SK-N-SH treated with all-trans-retinoic acid at 6 μM for 48 hours (cell line): ENCODE measurements at regions not wholly inside any gene's neighbourhood (a gene's known extent, or its start where the extent isn't known, plus 50 kb on each side); places are given as distances from the start of the nearest gene placed in this dataset.
A peak's percentile ranks its signal among the peaks of the same experiment; 100 is the strongest.

ENCODE experiments used
- ATAC-seq: fragments of 200-7000 bp; cut with Tn5 transposase; 3 replicates; pipeline ENCODE4 v1.9.1; 2020; ENCODE audit warnings: mild to moderate bottlenecking, moderate library complexity
- ARNTL ChIP-seq: fragments of 450-650 bp; formaldehyde crosslinking; IDR thresholded peaks from 2 replicates; pipeline ENCODE4 v1.5.0; 2020; ENCODE audit warnings: low read depth, mild to moderate bottlenecking, moderate library complexity, borderline replicate concordance
- BACH2 ChIP-seq: fragments of 250-450 bp; sonication (Bioruptor Pico); IDR thresholded peaks from 2 replicates; pipeline ENCODE4 v1.9.0; 2021; ENCODE audit warnings: mild to moderate bottlenecking, borderline replicate concordance
- CSDC2 ChIP-seq: fragments of 250-450 bp; sonication (Bioruptor Pico); IDR thresholded peaks from 2 replicates; pipeline ENCODE4 v1.5.0; 2020; ENCODE audit warnings: mild to moderate bottlenecking, moderate library complexity
- CSRNP3 ChIP-seq: fragments of 250-450 bp; sonication (Bioruptor Pico); IDR thresholded peaks from 2 replicates; pipeline ENCODE4 v1.5.1; 2021; ENCODE audit warnings: mild to moderate bottlenecking, moderate library complexity
- ESRRG ChIP-seq: fragments of 250-450 bp; sonication (Bioruptor Pico); IDR thresholded peaks from 2 replicates; pipeline ENCODE4 v1.6.1; 2021; ENCODE audit warnings: mild to moderate bottlenecking
- ISL1 ChIP-seq: fragments of 250-450 bp; sonication (Bioruptor Pico); IDR thresholded peaks from 2 replicates; pipeline ENCODE4 v2.1.2; 2022; ENCODE audit warnings: mild to moderate bottlenecking, moderate library complexity
- OSR1 ChIP-seq: fragments of 250-450 bp; sonication (Bioruptor Pico); IDR thresholded peaks from 2 replicates; pipeline ENCODE4 v1.8.0; 2022; ENCODE audit warnings: moderate library complexity, mild to moderate bottlenecking, inconsistent platforms
- PATZ1 ChIP-seq: fragments of 250-450 bp; sonication (Bioruptor Pico); IDR thresholded peaks from 2 replicates; pipeline ENCODE4 v1.8.0; 2020; ENCODE audit warnings: mild to moderate bottlenecking, moderate library complexity, borderline replicate concordance
- POU6F1 ChIP-seq: fragments of 250-450 bp; sonication (Bioruptor Pico); IDR thresholded peaks from 2 replicates; pipeline ENCODE4 v1.8.0; 2021; ENCODE audit warnings: low read depth, mild to moderate bottlenecking, moderate library complexity, borderline replicate concordance
- PPARA ChIP-seq: fragments of 250-450 bp; sonication (Bioruptor Pico); IDR thresholded peaks from 2 replicates; pipeline ENCODE4 v1.5.0; 2020; ENCODE audit warnings: mild to moderate bottlenecking, borderline replicate concordance
- RARB ChIP-seq: fragments of 250-450 bp; sonication (Bioruptor Pico); IDR thresholded peaks from 2 replicates; pipeline ENCODE4 v1.8.0; 2021; ENCODE audit warnings: mild to moderate bottlenecking, moderate library complexity
- TCF4 ChIP-seq: fragments of 250-450 bp; sonication (Bioruptor Pico); IDR thresholded peaks from 2 replicates; pipeline ENCODE4 v1.8.0; 2021; ENCODE audit warnings: mild to moderate bottlenecking, moderate library complexity, borderline replicate concordance
- TOX ChIP-seq: fragments of 250-450 bp; sonication (Bioruptor Pico); IDR thresholded peaks from 2 replicates; pipeline ENCODE4 v1.8.0; 2021; ENCODE audit warnings: mild to moderate bottlenecking, moderate library complexity, borderline replicate concordance
- TSHZ2 ChIP-seq: fragments of 250-450 bp; sonication (Bioruptor Pico); IDR thresholded peaks from 2 replicates; pipeline ENCODE4 v1.5.0; 2020; ENCODE audit warnings: mild to moderate bottlenecking, moderate library complexity
- ZFP3 ChIP-seq: fragments of 250-450 bp; sonication (Bioruptor Pico); IDR thresholded peaks from 2 replicates; pipeline ENCODE4 v1.5.0; 2020; ENCODE audit warnings: mild to moderate bottlenecking, moderate library complexity
- ZNF565 ChIP-seq: fragments of 450-650 bp; formaldehyde crosslinking; conservative IDR thresholded peaks from 2 replicates; pipeline ENCODE4 v1.5.0; 2020; ENCODE audit warnings: low read depth, mild to moderate bottlenecking, moderate library complexity
- ZNF70 ChIP-seq: fragments of 450-650 bp; formaldehyde crosslinking; IDR thresholded peaks from 2 replicates; pipeline ENCODE4 v1.5.0; 2020; ENCODE audit warnings: mild to moderate bottlenecking, moderate library complexity

GRCh38 chr10:78863906-78864239 lies 204.9 kb upstream of the ZMIZ1 start:
- ATAC-seq, result no peak
- TF ChIP-seq TCF4 (CRISPR knock-in tag) (peak; percentile 36; the same call in 1 of the 2 replicates), OSR1 (CRISPR knock-in tag) (no peak)

- ATAC-seq, result no peak
- no peak for TF ChIP-seq PATZ1 (CRISPR knock-in tag)
- no peak for TF ChIP-seq TOX (CRISPR knock-in tag)
- TF ChIP-seq RARB, result no peak
- no peak for TF ChIP-seq CSRNP3
- no peak for TF ChIP-seq ISL1 (CRISPR knock-in tag)
- TF ChIP-seq ESRRG (CRISPR knock-in tag), result no peak
- TF ChIP-seq CSDC2 (CRISPR knock-in tag), result no peak
Measured at GRCh38 chr10:78864761-78865537, 203.8 kb upstream of the ZMIZ1 start.

GRCh38 chr10:78865538-78865875 lies 203.3 kb upstream of the ZMIZ1 start:
- no peak for ATAC-seq
- TF ChIP-seq ARNTL (CRISPR knock-in tag), result no peak
- TF ChIP-seq ZFP3, result no peak
- TF ChIP-seq POU6F1 (CRISPR knock-in tag), result no peak
- TF ChIP-seq TSHZ2 (CRISPR knock-in tag), result no peak
- TF ChIP-seq ISL1 (CRISPR knock-in tag), result no peak
- no peak for TF ChIP-seq BACH2 (CRISPR knock-in tag)
- no peak for TF ChIP-seq PPARA (CRISPR knock-in tag)
- no peak for TF ChIP-seq PATZ1 (CRISPR knock-in tag)
- no peak for TF ChIP-seq TCF4 (CRISPR knock-in tag)
- TF ChIP-seq CSRNP3, result no peak
- TF ChIP-seq ZNF70 (CRISPR knock-in tag), result no peak
- no peak for TF ChIP-seq ZNF565
- no peak for TF ChIP-seq RARB
- no peak for TF ChIP-seq TOX (CRISPR knock-in tag)
- TF ChIP-seq, all 23 proteins: peak for 0
